Activated CD8-positive, alpha-beta memory T cell treated with anti-CD3 and anti-CD28 coated beads, Interleukin-2, amount 50 U/mL, for 24 hours (primary cell): ENCODE measurements at regions not wholly inside any gene's neighbourhood (a gene's known extent, or its start where the extent isn't known, plus 50 kb on each side); places are given as distances from the start of the nearest gene placed in this dataset.
"Not testable (repeated sequence)": the region's sequence is repeated elsewhere in the genome, so short reads cannot be mapped to it uniquely, and the experiment has no call there.

Experiments
- DNase-seq: peaks from one replicate; pipeline ENCODE4 v3.0.0-alpha.2; 2020; ENCODE audit errors: extremely low read depth

DNA sequence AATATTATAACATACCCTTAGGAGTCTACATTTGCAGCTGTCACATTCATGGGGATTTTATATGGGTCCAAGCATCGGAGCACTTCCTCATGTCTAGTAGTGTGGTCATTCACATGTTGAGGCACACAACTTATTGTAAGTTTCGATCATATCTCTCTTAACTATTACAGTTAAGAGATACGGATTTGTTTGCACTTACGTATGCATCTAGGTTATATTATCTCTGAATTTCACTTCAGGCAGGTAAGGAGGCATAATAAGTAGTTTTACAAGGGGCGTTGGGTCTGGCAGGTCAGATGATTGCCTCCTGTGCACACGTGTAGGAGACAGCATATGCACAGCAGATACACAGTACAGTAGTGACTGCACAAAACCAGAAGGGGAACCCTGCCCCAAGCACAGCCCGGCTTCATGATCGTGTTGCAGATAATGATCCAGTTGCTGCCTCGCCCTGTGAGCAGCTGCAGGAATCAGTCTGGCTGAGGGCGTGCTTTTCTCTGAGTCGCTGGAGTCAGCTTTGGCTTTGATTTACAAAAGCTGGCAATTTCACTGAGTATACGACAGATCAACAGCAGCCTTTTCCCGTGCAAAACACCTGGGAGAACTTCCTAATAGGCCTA is 302.9 kb upstream of the GATB start:
- DNase-seq, result no peak

DNA sequence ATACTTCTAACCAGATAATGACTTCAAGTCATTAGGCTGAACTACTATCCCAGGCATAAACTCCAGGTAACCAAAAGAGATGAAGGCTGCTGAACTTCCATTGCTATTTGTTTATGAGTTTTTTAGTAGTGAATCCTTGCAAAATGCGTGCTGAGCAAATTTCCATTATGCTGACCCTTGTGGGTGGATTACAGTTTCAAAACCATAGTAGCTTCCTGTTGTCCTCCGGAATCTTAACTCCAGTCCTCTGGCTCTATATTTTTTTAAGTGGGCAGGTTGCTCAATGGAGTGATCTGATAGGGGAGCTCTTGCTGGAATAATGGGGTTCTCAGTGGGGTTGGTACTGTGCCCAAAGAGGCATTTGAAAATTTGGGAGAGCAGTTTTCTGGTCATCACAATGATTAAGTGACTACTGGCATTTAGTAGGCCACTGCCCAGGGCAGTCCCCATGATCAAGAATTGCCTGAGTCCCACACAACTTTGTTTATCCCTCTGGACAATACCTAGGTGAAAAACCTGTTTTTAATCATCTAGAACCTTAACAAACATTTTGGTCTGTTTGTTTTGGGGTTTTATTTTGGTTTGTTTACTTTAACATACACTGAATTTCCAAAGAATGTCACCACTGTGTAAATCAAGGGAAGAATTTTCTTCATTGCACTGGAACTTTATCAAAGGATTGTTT is 302.3 kb upstream of the GATB start:
- no peak for DNase-seq

DNA sequence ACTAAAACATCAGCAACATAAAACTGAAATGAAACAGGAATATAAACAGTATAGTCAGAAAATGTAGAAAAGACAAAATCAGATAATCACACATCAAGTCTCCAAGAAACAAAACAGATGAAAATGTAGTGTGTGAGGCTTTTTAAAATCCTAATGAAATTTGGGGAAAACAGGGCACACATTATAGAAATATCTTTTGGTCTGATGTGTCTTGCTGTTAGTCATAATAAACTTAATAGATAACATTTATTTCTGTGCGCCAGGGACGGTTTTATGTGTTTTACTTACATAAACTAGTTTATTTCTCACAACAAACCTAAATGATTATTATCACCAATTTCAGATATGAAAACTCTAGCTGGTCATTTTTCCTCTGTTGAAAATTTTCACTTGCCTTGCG is 293.9 kb upstream of the GATB start:
- no peak for DNase-seq

DNA sequence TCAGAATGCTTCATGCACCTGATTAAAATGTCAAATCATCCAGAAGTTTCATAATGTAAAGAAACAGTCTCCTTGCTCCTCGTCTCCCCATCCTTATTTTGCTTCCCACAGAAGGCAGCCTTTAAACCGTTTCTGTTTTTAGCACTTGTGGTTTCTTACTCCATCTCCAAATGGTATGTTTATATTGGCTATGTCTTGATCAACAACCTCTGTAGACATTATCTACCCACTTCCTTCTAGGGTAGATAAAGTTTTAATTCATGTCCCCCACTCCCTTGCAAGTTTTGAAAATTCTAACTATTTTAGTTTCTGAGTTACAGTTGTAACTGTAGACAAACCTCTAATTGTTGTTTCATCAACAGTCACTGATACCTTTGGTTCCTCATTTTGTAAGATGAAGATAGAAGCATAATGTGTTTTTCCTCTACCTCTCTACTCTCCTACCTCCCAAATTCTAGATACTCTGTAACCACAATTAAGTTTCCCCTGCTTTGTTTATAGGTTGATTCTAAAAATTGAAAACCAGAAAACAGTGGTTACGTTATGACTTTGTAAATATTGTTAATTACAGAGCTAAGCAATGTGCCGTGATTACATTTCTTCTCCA is 291.7 kb upstream of the GATB start:
- no peak for DNase-seq

DNA sequence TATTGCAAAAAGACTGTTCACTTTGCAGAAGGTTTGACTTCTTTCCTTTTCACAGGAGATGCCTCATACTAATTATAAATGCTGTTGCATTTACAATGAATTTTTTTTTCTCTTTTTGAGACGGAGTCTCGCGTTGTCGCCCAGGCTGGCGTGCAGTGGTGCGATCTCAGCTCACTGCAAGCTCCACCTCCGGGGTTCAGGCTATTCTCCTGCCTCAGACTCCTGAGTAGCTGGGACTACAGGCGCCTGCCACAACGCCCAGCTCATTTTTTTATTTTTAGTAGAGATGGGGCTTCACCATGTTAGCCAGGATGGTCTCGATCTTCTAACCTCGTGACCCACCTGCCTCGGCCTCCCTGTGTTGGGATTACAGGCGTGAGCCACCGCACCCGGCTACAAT is 290.5 kb upstream of the GATB start:
- not testable (repeated sequence) for DNase-seq

DNA sequence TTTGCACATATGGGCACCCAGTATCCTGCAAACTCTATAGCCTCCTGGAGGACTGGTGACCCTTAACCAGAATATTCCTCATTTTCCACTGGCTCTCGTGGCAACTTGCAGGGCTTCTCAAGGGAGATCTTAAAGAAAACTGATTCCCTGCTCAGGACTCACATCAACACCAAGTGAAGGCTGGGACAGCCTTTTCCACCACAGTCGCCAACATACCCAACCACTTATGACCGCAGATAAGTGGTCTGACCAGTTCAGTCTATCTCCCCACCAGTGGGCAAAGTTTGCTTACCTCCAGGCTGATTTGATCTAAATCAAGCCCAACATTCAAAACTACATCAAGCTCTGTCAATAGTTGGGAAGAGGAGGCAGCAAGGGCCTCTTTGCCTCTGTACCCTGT is 289.3 kb upstream of the GATB start:
- DNase-seq, result no peak

DNA sequence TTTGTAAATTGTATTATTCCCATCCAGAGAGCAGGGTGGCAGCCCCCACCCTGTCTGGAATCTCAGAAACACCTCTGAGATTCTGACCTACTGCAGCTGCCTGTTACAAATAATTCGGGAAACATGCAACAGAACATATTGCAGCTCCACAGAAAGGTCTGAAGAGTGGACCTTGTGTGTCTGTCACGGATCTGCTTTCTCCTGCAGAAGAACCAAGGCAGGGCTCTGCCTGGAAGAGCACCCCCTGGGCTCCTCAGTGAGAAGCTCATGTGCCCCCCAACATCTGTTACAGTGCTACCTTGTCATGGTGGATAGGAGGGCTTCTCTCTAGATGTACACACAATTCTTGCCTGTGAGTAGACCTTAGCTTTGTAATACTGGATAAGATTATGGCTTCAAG is 286.6 kb upstream of the GATB start:
- no peak for DNase-seq

DNA sequence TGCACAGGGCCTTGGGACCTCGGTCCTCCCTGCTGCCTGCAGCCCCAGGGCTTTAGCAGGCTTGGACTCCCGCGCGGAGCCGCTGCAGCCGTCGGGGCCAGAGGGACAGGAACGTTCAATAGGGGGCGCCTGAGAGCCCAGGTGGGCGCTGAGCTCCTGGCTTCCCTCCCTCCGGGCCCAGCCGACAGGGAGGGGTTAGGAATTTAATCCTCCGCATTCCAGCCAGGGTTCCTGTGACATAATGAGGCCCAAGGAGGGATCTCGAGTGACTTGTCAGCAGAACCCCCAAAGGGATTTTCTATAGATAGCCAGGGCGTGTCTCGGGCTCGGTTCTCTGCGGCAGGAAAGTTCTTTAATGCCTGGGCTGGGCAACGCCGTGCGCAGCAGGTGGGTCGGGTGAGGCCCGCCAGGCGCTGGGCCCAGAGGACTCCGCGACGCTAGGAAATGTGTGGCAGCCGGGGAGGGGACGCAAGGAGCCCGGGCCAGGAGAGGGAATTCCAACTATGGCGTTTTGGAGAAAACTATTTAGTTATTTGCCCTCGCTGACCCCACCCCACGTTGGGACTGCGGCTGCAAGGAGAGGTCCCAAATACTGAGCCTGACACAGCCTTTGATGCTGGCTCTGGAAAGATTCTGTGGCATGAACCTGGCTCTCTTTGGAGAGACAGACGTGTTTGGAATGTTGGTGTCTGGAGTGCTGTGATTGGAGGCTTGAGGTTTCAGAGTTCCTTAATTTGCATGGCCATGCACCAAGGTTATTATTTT is 285.2 kb upstream of the GATB start:
- no peak for DNase-seq

DNA sequence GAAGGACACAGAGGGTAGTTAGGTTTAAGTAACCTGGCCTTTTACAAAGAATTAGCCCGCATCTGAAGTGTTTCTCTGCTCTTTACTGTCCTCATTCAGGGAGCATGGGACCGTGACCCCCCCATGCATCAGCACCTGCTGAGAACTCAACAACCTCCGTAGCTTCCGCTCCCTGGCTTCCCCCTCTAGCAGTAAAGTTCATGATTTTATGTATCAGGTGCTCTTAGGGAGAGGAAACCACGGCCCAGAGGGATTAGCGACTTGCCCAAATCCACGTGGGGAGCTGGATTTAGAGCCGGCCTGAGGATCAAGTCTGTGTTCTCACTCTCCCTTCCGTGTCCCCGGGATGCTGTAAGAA is 284.6 kb upstream of the GATB start:
- no peak for DNase-seq

DNA sequence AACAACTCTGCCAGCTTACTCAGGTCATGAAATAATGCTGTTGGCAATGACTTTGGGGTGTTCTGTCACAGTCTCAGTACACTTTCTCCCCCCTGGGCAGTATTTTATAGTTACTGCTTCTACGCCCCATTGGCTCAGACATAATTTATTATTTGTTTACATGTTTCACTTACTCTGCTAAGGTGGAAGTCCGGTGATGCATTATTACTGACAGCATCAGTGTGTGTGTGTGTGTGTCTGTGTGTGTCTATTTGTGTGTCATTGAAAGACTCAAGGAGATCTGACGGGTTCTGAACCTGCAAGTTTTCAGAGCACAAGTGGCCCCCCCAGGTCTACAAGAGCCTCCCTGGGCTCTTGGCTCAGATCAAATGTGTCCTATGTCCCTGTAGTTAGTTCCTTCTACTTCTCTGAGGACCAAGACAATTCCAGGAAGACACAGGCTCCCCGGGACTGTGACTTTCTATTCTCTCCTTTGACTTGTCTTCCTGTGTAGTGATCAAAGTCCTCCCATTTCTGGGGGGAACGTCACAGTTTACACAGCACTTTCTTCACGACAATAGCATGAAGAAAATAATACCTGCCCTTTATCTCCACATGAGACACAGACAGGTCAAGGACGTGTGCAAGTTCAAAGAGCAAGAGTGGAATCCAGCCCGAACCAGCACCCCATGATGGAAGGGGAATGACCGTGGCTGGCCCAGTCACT is 283.7 kb upstream of the GATB start:
- DNase-seq, result no peak

DNA sequence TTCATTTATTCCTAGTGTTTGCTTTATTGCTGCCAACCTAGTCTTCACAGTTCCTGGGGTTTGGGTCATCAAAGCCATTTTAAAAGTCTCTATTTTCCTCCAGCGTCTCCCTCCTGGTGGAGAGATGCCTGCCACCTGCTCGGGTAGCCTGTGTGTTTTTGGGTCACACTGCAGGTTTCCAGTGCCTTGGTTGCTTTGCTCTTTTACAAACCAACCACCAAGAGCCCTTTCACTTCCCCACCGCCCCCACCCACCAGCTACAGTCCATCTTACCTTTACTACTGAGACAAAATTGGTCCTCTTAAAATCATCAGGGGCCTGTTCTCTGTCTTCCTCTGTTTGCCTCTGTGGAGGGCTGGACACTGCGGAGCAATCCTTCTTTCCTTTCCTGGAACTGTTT is 280.5 kb upstream of the GATB start:
- DNase-seq, result no peak

DNA sequence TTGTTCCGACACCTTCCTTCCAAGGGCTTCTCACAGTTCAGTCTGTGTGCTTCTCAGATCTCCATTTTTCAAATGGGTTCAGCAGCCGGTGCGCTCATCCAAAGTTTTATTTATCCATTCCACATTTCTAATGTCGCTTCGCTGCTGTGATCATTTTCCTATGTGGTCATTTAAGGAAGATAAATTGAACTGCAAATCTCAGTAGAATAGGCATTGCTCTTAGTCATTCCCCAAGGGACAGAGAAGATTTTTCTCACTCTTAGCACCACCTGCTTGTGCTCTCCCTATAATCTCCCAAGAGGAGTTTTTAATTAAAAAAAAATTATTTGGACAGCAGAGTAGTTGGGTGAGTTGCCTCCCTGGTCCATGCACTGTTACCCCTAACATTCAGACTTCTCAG is 278.9 kb upstream of the GATB start:
- no peak for DNase-seq

DNA sequence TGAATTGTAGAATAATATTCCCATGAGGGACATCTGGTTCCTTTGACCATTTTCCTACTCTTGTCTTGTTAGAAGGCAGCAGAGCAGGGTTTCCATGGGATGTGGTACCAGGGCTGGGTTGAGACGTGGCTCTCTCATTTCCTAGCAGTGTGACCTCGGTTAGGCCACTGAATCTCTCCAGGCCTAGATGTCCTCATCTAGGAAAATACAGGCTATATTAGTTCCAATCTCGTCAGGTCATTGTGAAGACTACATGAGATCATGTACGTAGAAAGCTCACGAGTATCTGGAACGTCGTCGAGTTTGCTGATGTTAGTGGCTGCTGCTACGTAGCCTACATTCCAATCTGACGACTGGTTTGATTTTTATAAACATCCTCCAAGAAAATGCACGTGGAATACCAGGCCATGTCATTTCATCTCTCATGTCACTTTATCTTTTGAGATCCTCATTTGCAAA is 278.2 kb upstream of the GATB start:
- no peak for DNase-seq

DNA sequence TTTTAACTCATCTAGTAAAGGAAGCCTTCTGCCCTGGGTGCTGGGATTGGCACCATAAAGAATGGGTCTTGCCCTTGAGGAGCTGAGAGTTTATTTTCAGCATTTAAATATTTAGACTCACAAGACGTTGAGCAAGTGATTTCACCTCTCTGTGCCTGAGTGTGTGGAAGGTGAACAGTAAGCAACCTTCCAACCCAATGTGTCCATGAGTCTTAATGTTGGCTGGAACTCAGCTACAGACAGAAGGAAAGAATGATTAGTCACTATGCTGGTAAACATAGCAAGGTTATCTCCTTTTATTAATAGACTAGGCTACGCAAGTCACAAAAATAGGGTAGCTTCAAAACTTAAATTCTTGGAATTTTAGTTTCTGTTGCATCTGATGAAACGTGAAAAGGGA is 277.4 kb upstream of the GATB start:
- no peak for DNase-seq

DNA sequence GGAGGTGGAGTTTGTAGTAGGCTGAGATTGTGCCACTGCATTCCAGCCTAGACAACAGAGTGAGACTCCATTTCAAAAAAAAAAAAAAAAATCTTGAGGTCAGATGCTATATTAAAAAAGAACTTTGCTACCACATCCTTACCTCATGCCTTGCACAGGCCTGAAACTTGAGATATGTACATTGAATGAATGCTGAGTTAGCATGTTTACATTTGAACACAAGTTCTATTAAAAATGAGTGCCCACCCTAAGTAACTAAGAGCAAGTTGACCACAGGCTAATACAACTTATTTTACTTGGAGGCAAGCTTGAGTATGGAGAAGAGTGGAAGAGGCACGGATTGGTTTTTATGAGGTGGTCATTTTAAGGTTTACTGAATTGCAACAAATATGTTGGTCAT is 276.6 kb upstream of the GATB start:
- DNase-seq, result no peak

DNA sequence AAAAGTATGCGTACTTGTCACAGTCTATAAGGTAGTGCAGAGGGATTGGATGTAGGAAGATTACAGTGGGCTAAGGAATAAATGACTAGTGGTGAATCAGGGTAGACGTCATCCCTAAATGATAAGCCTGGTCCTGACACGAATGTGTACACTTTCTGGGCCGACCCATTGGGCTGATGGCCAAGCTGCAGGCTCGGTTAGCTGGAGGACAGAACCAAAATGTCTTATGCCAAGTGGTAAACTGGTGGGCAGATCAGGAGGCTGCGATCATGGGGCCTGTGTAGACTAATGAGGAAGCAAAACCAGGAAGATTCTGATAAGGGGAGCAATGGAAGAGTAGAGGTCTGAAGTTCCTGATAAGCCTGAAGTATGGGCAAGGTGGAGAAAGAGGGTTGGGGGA is 272.8 kb upstream of the GATB start:
- DNase-seq, result no peak

DNA sequence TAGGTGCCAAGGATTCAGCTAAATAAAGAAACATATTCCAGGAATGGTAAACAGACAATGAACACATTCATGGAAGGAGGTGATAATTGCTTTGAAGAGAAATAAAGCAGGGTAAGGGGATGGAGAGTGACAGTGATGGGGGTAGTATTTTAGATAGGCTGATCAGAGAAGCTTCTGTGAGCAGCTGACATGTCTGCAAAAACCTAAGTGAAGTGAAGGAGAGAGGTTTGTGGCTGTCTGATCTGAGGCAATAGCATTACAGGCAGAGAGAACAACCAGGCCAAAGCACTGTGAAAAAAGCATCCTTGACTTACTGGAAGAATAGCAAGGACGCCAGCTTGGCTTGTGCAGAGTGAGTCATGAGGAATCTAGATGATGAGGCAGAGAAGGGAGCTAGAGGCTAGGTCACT is 271.9 kb upstream of the GATB start:
- no peak for DNase-seq

DNA sequence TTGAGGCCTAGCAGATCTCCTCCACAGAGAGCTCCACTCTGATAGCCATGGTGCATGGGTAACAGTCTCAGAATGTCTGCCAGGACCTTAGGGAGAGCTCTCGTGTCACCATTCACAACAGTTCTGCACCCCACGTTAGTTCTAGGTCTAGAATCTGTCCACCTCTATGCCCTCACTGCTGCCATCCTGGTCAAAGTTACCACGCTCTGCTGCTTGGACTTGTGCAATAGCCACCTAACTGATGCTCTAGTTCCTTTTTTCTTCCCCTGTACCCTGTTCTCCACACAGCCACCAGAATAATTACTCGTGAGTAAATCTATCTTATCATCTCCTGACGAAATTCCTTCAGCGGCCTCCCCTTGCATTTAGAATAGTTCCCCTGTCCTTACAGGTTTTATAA is 268.8 kb upstream of the GATB start:
- DNase-seq, result no peak

DNA sequence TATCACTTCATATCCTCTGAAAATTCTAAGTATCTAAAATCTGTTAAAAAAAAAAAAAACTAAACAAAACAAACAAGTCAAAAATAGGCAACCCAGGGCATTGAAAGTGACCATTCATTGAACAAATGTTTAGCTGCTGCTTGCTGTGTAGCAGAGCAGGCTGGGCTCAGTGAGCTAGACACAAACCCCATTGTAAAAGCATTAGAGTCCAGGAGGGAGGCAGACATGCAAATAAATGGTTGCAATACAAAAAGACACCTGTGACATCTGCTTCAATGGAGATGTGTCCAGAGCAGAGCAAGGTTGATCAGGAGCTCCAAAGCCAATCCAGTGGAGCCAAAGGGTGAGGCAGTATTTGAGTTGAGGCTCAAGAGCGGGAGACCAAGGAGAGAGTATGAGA is 267.3 kb upstream of the GATB start:
- no peak for DNase-seq

DNA sequence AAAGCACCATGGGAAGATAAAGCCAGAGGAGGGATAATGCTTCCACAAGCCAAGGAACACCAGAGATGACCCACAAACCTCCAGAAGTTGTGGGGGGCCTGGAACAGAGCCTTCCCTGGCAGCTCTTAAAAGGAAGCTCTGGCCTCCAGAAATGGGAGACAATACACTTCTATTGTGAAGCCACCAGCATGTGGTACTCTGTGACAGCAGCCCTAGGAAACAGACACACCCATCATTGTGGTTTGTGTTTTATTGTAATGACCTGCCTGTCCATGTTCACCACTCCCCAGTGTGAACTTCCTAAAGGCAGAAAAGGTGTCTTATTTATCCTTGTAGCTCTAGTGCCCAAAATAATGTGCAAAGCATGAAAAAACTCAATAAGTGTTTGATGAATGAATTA is 264.1 kb upstream of the GATB start:
- DNase-seq, result no peak

DNA sequence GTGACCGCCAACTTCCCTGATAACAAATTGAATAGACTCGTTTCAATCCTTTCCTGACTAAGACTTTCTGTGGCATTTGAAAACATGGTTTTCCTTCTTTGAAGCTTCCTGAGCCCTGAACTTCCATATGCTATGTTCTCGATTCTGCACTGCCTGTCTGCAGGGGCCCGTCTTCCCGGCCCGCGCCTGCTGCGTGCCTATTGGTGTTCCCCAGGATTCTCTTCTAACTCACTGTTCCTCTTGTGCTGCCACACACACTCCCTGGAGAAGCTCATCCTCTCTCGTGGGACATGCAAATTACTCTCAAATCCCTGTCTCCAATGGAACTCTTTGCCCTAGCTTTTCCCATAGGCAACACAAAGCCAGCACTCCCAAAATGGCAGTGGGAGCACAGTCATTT is 262.9 kb upstream of the GATB start:
- DNase-seq, result no peak

DNA sequence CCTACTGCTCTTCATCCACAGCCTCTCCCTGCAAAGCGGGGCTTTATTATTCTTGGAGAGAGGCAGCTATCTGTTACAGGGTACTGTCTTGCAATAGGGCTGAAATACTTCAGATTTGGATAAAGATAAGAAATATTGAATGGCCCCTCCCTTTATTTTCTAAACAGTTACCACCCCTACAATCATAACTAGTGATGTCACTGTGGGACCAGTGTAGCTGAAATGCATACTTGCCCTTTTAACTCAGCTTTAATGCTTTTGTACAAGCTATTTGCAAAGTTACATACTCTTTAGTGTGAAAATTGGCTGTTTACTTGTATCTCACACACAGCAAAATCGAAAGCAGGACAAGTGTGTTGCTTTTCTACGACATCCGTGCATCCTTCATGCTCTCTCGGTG is 261.7 kb upstream of the GATB start:
- no peak for DNase-seq
